ENCODE measurements at regions not wholly inside any gene's neighbourhood (a gene's known extent, or its start where the extent isn't known, plus 50 kb on each side); places are given as distances from the start of the nearest gene placed in this dataset.

DNA sequence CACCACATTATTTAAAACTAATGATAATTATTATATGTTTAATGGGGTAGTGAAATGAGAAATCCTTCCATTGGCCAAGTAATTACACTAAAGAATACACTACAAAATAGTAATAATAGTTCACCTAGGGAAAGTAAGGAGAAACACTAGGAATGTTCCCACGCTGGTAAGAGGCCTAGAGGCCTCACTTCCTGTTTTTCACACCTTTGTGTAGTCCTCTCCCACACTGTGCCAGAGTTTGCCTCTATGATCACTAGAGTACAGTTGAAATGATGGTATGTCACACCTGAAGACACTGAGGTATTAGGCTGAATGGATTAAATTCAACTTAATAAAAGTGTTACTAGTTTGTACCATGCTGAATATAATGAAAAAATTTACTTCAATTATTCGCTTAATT lies 1348.0 kb upstream of the ATXN8OS start:
- H3K9ac ChIP-seq (ENCODE audit: low read depth in 1 of 2, low read length in 2 of 2) = no peak overlapping the region
- H3K27me3 ChIP-seq (ENCODE audit: control insufficient read depth in 4 of 4, insufficient read depth in 4 of 4, low read length in 3 of 4) = no peaks in the 10 kb centered on the region
- DNase-seq (ENCODE audit: low spot score) = no peak
- no peaks in the 10 kb centered on the region for H3K36me3 ChIP-seq (ENCODE audit: control insufficient read depth in 4 of 4, insufficient read depth in 3 of 4, low read depth in 1 of 4, low read length in 3 of 4)
- no peak overlapping the region for H3K27ac ChIP-seq (ENCODE audit: low read depth in 1 of 2, low read length in 2 of 2)
- TF ChIP-seq, protein P1, sequence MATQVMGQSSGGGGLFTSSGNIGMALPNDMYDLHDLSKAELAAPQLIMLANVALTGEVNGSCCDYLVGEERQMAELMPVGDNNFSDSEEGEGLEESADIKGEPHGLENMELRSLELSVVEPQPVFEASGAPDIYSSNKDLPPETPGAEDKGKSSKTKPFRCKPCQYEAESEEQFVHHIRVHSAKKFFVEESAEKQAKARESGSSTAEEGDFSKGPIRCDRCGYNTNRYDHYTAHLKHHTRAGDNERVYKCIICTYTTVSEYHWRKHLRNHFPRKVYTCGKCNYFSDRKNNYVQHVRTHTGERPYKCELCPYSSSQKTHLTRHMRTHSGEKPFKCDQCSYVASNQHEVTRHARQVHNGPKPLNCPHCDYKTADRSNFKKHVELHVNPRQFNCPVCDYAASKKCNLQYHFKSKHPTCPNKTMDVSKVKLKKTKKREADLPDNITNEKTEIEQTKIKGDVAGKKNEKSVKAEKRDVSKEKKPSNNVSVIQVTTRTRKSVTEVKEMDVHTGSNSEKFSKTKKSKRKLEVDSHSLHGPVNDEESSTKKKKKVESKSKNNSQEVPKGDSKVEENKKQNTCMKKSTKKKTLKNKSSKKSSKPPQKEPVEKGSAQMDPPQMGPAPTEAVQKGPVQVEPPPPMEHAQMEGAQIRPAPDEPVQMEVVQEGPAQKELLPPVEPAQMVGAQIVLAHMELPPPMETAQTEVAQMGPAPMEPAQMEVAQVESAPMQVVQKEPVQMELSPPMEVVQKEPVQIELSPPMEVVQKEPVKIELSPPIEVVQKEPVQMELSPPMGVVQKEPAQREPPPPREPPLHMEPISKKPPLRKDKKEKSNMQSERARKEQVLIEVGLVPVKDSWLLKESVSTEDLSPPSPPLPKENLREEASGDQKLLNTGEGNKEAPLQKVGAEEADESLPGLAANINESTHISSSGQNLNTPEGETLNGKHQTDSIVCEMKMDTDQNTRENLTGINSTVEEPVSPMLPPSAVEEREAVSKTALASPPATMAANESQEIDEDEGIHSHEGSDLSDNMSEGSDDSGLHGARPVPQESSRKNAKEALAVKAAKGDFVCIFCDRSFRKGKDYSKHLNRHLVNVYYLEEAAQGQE (IDR thresholded peaks at IDR 0.05) = no peak
- TF ChIP-seq GABPA (IDR thresholded peaks at IDR 0.05 in 1 of 2, conservative IDR thresholded peaks at IDR 0.05 in 1 of 2) = no peak
- TF ChIP-seq RXRA (IDR thresholded peaks at IDR 0.05) = no peak
- TF ChIP-seq YY1 (IDR thresholded peaks at IDR 0.05) = no peak
- no peak for TF ChIP-seq FOXA2 (IDR thresholded peaks at IDR 0.05)
- no peak for TF ChIP-seq NR2F2 (IDR thresholded peaks at IDR 0.05)
- TF ChIP-seq, protein P2, sequence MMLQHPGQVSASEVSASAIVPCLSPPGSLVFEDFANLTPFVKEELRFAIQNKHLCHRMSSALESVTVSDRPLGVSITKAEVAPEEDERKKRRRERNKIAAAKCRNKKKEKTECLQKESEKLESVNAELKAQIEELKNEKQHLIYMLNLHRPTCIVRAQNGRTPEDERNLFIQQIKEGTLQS (IDR thresholded peaks at IDR 0.05) = no peak
- no peak for TF ChIP-seq CTCF (IDR thresholded peaks at IDR 0.05; ENCODE audit: low read depth, low read length, missing input control)
- no peak for TF ChIP-seq SP1 (IDR thresholded peaks at IDR 0.05)
- TF ChIP-seq, protein P3, sequence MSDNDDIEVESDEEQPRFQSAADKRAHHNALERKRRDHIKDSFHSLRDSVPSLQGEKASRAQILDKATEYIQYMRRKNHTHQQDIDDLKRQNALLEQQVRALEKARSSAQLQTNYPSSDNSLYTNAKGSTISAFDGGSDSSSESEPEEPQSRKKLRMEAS (IDR thresholded peaks at IDR 0.05) = no peak
- no peak for TF ChIP-seq HNF4G (IDR thresholded peaks at IDR 0.05)
- no peak for TF ChIP-seq EGR1 (IDR thresholded peaks at IDR 0.05; ENCODE audit: low read depth in 2 of 2)
- TF ChIP-seq HNF4A (conservative IDR thresholded peaks at IDR 0.05) = no peak
- no peak for TF ChIP-seq RAD21 (IDR thresholded peaks at IDR 0.05)
- no peak for TF ChIP-seq FOXA1 (IDR thresholded peaks at IDR 0.05)
- TF ChIP-seq, protein P4, sequence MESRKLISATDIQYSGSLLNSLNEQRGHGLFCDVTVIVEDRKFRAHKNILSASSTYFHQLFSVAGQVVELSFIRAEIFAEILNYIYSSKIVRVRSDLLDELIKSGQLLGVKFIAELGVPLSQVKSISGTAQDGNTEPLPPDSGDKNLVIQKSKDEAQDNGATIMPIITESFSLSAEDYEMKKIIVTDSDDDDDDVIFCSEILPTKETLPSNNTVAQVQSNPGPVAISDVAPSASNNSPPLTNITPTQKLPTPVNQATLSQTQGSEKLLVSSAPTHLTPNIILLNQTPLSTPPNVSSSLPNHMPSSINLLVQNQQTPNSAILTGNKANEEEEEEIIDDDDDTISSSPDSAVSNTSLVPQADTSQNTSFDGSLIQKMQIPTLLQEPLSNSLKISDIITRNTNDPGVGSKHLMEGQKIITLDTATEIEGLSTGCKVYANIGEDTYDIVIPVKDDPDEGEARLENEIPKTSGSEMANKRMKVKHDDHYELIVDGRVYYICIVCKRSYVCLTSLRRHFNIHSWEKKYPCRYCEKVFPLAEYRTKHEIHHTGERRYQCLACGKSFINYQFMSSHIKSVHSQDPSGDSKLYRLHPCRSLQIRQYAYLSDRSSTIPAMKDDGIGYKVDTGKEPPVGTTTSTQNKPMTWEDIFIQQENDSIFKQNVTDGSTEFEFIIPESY (IDR thresholded peaks at IDR 0.05) = no peak
- no peak for TF ChIP-seq TAF1 (conservative IDR thresholded peaks at IDR 0.05)
- no peak overlapping the region for H3K4me3 ChIP-seq (ENCODE audit: low read depth in 1 of 3, low read length in 3 of 3)
- H3K9me3 ChIP-seq (ENCODE audit: control insufficient read depth in 4 of 4, low read length in 3 of 4) = no peaks in the 10 kb centered on the region
- H3K4me1 ChIP-seq (ENCODE audit: control insufficient read depth in 4 of 4, insufficient read depth in 4 of 4, low read length in 3 of 4) = no peaks in the 10 kb centered on the region
- 71% methylated on average over 2 of the region's 2 CpGs for WGBS

GRCh38 chr13:68749796-68750195 lies 1357.8 kb upstream of the ATXN8OS start:
- no peak for DNase-seq (ENCODE audit: low spot score)
- Histone ChIP-seq H3K9me3 (ENCODE audit: control insufficient read depth in 4 of 4, low read length in 3 of 4) (no peaks in the 10 kb centered on the region), H3K9ac (ENCODE audit: low read depth in 1 of 2, low read length in 2 of 2) (no peak overlapping the region), H3K4me1 (ENCODE audit: control insufficient read depth in 4 of 4, insufficient read depth in 4 of 4, low read length in 3 of 4) (no peaks in the 10 kb centered on the region), H3K27me3 (ENCODE audit: control insufficient read depth in 4 of 4, insufficient read depth in 4 of 4, low read length in 3 of 4) (no peaks in the 10 kb centered on the region), H3K27ac (ENCODE audit: low read depth in 1 of 2, low read length in 2 of 2) (no peak overlapping the region), H3K36me3 (ENCODE audit: control insufficient read depth in 4 of 4, insufficient read depth in 3 of 4, low read depth in 1 of 4, low read length in 3 of 4) (no peaks in the 10 kb centered on the region), H3K4me3 (ENCODE audit: low read depth in 1 of 3, low read length in 3 of 3) (no peak overlapping the region)
- TF ChIP-seq, protein P1 (IDR thresholded peaks at IDR 0.05) = no peak
- TF ChIP-seq YY1 (IDR thresholded peaks at IDR 0.05) (no peak), NR2F2 (IDR thresholded peaks at IDR 0.05) (no peak), SP1 (IDR thresholded peaks at IDR 0.05) (no peak), RXRA (IDR thresholded peaks at IDR 0.05) (no peak), JUND (IDR thresholded peaks at IDR 0.05) (no peak), HNF4G (IDR thresholded peaks at IDR 0.05) (no peak), FOXA2 (IDR thresholded peaks at IDR 0.05) (no peak), FOXA1 (IDR thresholded peaks at IDR 0.05) (no peak)
- TF ChIP-seq, protein P2 (IDR thresholded peaks at IDR 0.05) = no peak
- TF ChIP-seq, protein P4 (IDR thresholded peaks at IDR 0.05) = no peak
- TF ChIP-seq, protein P3 (IDR thresholded peaks at IDR 0.05) = no peak
